HG02610 (cell line): ENCODE measurements at regions not wholly inside any gene's neighbourhood (a gene's known extent, or its start where the extent isn't known, plus 50 kb on each side); places are given as distances from the start of the nearest gene placed in this dataset.

ENCODE experiments used
- ATAC-seq: cut with Tn5 transposase; IDR thresholded peaks from one replicate; pipeline ENCODE4 v1.9.1; 2021; ENCODE audit warnings: mild to moderate bottlenecking, moderate library complexity; ENCODE audit not compliant: unreplicated experiment

DNA sequence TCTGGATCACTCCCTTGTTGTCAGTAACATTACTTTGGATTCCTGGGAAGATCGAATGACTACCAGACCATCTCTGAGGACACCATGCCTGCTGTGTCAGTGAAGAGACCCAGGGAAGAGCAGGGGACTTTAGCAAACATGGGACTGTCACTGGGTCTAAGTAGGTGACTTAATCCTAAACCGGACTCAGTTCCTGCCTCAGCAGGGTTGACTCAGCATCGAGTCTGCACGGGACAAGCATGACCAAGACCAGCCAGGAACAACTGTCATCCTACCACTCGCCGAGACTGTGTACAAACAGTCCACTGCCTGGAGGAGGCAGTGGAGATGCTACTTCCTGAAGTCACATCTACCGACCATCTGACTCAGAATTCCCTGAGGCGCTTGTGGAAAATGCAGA lies 53.2 kb upstream of the RAB4A start:
- no peak for ATAC-seq

GRCh38 chr1:229218612-229219025 lies 52.3 kb upstream of the RAB4A start:
- ATAC-seq = no peak

DNA sequence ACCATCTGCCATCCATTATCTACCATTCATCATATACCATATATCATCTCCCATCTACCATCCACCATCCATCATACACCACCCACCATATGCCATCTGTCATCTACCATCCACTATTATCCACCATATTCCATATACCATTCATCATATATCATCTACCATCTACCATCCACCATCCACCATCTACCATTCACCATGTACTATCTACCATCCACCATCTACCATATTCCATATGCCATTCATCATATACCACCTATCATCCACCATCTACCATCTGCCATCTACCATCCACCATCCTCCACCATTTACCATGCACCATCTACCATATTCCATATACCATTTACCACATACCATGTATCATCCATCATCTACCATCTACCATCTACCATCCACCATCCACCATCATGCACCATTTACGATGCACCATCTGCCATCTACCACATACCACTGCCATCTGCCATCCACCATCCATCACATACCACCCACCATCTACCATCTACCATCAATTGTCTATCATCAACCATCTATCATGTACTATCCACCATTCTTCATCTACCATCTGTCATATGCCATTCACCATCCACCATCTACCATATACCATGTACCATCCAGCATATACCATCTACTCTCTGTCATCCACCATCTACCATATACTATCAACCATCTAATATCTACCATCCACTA lies 50.6 kb upstream of the RAB4A start:
- no peak for ATAC-seq

- no peak for ATAC-seq
Measured at GRCh38 chr1:229221106-229222019, 49.5 kb upstream of the RAB4A start.
